HG02571 (cell line): ENCODE measurements at regions not wholly inside any gene's neighbourhood (a gene's known extent, or its start where the extent isn't known, plus 50 kb on each side); places are given as distances from the start of the nearest gene placed in this dataset.
"Not testable (repeated sequence)": the region's sequence is repeated elsewhere in the genome, so short reads cannot be mapped to it uniquely, and the experiment has no call there.

Source experiments
- ATAC-seq: cut with Tn5 transposase; IDR thresholded peaks from one replicate; pipeline ENCODE4 v1.9.1; 2021; ENCODE audit warnings: mild to moderate bottlenecking, moderate library complexity; ENCODE audit not compliant: unreplicated experiment

GRCh38 chr1:213452501-213452900, 401.5 kb downstream of the RPS6KC1 start:
- no peak for ATAC-seq

DNA sequence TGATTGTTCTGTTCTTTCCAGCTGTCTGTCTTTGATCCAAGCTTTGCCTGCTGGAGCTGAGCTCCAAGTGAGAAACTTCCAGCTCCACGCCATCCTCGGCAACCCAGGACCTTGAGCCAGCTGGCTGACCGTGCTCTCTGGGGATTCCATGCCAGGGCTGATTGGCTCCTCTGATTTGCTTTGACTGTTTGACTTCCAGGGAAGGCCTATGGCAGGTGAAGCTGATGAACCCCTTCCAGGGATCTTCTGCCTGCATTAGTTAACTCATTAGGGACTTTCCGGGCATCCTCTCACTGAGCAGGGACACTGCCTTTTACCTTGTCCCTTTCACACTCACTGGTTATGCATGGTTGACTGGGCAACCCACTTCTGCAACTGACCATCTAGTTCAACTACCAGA, 406.1 kb downstream of the RPS6KC1 start:
- no peak for ATAC-seq

GRCh38 chr1:213457733-213458132, 406.7 kb downstream of the RPS6KC1 start:
- no peak for ATAC-seq

GRCh38 chr1:213462374-213462773, 411.3 kb downstream of the RPS6KC1 start:
- not testable (repeated sequence) for ATAC-seq

DNA sequence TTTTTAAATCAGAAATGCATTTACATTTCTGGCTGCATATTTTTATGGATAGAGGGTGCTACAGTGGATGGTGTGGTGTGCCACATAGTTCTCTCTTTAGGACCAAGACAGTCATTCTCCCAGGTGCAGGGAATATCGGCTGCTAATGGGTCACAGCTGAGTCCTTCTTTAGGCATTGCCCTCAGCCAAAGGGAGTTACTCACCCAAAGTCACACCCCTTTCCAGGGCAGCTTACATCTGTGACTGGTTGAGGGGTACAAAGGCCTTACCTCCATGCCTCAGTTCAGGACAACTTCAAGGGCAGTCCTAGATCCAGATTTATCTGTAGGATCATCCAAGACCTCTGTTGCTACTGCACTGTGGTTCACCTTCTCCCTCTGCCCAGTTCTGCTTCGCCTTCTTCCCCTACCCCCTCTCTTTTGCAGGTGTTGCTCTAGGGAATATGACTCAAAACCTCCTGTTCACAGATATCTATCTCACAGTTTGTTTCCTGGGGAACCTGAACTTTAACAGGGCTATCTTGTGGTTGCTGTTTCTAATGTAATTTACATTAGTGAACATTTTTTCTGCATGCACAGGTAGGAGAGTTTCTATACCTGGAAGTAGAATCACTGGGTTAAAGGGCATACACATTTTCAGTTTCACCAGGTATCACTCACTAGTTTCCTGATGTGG, 413.9 kb downstream of the RPS6KC1 start:
- no peak for ATAC-seq

GRCh38 chr1:213466541-213466940, 415.5 kb downstream of the RPS6KC1 start:
- no peak for ATAC-seq

DNA sequence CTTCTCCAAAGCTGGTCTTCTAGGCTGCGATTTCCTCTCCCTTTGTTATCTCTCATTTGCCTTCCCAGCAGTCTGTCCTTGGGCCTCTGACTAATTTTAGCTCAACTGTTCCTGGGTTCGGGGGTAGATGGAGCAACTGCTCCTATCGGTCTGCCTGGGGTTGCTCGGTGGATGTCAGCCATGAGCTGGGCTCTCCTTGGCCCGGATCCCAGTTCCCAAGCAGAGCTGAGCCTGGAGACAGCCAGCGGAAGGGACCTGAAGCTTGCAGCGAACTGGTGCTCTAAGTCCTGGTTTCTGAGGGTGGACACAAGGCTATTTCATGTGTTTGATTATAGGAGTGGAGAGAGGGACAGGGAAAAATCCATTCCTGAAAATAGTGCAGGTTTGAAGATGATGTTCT, 423.0 kb downstream of the RPS6KC1 start:
- no peak for ATAC-seq

DNA sequence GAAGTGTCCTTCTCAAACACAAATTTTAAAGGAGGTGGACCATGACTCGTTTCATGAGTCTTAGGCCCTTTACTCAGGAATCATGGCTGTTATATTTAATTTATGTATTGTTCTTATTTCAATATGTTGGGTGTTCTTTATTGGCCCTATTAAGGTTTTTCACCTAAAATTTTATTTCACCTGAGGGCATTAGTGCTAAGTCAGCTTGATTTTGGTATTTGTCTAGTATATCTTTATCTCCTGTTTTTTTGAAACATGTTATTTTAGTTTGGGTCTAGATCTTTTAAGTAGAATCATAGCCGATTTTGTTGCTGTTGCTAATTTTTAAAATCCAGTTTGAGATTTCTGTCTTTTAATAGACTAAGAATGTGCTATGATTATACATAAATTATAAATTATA, 430.4 kb downstream of the RPS6KC1 start:
- ATAC-seq = no peak

GRCh38 chr1:213484333-213484732, 433.3 kb downstream of the RPS6KC1 start:
- no peak for ATAC-seq

DNA sequence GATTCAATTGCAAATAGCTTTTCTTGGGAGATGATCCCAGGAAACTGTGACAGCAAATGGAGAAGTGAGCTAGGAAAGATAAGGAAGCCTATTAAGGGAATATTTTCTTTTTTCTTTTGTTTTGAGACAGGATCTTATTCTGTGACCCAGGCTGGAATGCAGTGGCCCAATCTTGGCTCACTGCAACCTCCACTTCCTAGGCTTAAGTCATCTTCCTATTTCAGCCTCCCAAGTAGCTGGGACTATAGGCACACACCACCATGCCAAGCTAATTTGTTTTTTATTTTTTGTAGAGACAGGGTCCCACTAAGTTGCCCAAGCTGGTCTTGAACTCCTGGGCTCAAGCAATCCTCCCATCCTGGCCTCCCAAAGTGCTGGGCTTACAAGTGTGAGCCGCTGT, 433.7 kb downstream of the RPS6KC1 start:
- ATAC-seq = no peak

DNA sequence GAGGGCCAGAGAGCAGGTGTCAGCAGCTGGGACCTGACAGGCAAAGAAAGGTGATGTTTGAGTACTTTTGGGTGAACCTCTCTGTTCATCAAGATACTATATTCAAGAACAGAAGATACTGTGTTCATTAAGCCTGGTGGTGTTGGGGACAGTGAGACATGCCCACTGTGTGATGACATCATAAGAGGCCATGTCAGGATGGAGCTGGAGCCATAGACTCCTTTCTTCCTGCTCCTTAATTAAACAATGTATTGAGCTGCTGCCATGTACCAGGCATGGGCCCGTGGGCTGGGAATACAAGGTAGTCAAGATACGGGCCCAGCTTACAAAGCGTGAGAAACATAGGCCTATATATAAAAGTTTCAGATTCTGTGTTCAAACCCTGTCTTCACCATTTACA, 435.4 kb downstream of the RPS6KC1 start:
- no peak for ATAC-seq

DNA sequence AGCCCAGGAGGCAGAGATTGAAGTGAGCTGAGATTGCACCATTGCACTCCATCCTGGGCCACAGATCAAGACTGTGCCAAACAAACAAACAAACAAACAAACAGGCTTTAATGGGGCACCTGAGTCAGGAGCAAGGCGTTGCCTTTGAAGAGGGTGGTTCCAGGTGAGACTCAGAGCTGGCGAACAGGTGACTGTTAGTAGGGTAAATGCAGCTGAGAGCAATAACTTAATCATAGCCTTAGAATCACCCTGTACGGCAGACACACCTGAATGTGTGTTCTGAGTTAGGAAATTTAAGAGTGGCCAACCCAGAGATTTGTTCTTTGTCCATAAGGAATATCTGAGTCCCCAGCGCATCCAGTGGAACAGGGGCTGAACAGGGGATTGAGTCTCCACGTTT, 440.4 kb downstream of the RPS6KC1 start:
- ATAC-seq = no peak

GRCh38 chr1:213492161-213493041, 441.4 kb downstream of the RPS6KC1 start:
- no peak for ATAC-seq

DNA sequence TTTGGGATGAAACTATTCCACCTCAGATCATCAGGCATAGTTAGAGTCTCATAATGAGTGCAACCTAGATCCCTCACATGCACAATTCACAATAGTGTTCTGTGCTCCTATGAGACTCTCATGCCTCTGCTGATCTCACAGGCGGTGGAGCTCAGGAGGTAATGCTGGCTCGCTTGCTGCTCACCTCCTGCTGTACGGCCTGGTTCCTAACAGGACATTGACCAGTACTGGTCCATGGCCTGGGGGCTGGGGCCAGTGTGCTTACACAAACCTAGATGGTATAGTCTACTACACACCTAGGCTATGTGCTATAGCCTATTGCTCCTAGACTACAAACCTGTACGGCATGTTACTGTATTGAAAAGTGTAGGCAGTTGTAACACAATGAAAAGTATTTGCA, 448.4 kb downstream of the RPS6KC1 start:
- no peak for ATAC-seq

DNA sequence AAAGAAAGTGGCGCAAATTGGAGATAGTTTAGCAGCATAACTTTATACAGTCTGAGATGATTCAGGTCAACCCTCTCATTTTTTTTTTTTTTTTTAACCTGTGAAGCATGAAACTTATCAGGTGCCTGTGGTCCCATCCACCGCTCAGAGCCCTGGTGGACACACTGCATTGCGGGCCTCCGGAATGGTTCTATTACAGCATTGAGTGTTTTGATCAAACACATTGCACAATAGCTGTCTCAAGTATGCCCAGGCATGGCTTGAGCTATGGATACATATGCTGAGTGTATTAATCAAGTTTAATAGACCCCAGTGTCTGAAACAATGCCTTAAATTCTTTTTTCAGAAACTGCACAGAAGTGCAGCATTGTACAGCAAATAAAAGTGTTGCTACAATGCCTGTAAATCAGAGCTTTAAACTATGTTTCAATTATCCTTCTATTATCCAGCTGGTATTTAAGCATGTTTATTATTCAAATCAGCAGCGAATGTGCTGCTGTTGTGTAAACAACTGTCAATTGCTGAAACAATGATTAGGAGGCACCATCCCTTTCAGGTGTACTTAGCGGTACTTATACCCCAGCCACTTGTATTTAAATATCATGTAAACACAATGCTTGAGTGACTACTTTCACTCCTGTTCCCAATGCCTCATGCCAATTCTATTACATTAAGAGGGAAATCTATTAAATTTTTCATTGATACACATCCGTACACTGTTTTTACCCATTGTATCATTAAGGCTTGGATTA, 456.6 kb downstream of the RPS6KC1 start:
- ATAC-seq = no peak

GRCh38 chr1:213511173-213511572, 460.1 kb downstream of the RPS6KC1 start:
- no peak for ATAC-seq

GRCh38 chr1:213512316-213512715, 461.3 kb downstream of the RPS6KC1 start:
- no peak for ATAC-seq

GRCh38 chr1:213513006-213513405, 462.0 kb downstream of the RPS6KC1 start:
- no peak for ATAC-seq

- ATAC-seq = not testable (repeated sequence)
These were observed 463.6 kb downstream of the RPS6KC1 start for GRCh38 chr1:213514408-213515179.

DNA sequence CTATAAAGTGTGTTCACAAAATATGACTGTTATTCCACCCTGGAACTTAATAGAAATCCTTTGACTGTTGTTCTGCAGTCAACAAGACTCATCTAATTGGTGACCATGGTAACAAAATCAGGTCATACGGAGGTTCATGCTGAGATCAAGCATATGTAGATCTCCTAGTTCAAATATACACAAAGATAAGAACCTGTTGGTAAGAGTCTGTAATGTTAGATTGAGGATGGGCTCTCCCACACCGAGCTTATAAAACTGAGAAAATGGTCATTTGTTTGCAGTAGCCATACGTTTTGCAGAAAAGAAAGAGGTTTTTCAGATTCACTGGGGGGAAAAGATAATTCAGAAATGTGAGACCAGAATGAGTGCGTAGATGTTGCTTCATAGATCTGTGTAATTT, 468.1 kb downstream of the RPS6KC1 start:
- no peak for ATAC-seq

DNA sequence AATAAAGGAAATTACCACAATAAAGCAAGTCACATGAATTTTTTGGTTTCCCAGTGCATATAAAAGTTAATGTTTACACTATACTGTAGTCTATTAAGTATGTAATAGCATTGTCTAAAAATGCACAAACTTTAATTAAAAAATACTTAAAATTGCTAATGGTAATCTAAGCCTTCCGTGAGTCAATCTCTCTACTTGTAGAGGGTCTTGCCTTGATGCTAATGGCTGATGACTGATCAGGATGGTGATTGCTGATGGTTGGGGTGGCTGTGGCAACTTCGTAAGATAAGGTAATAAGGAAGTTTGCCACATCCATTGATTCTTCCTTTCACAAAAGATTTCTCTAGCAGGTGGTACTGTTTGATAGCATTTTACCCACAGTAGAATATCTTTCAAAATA, 466.6 kb upstream of the PROX1 start:
- no peak for ATAC-seq
